ENCODE measurements at regions not wholly inside any gene's neighbourhood (a gene's known extent, or its start where the extent isn't known, plus 50 kb on each side); places are given as distances from the start of the nearest gene placed in this dataset.

- no peak for DNase-seq
These were observed 122.1 kb downstream of the ANKRD50 start for GRCh38 chr4:124590480-124590879.

- no peak for DNase-seq
These were observed 120.9 kb downstream of the ANKRD50 start for GRCh38 chr4:124591637-124592036.

- DNase-seq: no peak
These were observed 119.0 kb downstream of the ANKRD50 start for GRCh38 chr4:124593494-124593893.

GRCh38 chr4:124594945-124595344, 117.6 kb downstream of the ANKRD50 start:
- DNase-seq: no peak

GRCh38 chr4:124596816-124597215, 115.7 kb downstream of the ANKRD50 start:
- DNase-seq: no peak

- no peak for DNase-seq
These were observed 102.3 kb downstream of the ANKRD50 start for GRCh38 chr4:124610211-124610610.

Measured in activated CD4-positive, alpha-beta T cell treated with anti-CD3 and anti-CD28 coated beads, Interleukin-2, amount 50 U/mL, for 16 hours (primary cell).